Amniotic stem cell (primary cell): ENCODE measurements at regions not wholly inside any gene's neighbourhood (a gene's known extent, or its start where the extent isn't known, plus 50 kb on each side); places are given as distances from the start of the nearest gene placed in this dataset.
"Not testable (repeated sequence)": the region's sequence is repeated elsewhere in the genome, so short reads cannot be mapped to it uniquely, and the experiment has no call there.

Experiments
- DNase-seq: peaks from one replicate; lab custom pipeline; 2025; lab: John Stamatoyannopoulos, UW

DNA sequence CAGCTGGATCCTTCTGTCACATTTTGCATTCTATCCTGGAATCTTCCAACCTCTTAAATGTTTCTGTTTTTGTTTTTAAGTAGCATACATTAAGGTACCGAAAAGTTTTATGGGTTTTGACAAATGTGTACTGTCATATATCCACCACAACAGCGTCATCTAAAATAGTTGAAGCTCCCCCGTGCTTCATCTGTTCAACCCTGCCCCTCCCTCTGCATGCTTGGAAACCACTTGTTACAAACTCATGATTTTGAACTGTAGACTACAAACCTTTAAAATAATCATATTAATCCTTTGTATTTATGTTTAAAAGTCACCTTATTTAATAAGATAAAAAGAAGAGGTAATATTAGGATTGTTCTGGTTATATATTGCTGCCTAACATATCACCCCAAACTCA is 182.8 kb upstream of the SMIM30 start:
- no peak for DNase-seq

DNA sequence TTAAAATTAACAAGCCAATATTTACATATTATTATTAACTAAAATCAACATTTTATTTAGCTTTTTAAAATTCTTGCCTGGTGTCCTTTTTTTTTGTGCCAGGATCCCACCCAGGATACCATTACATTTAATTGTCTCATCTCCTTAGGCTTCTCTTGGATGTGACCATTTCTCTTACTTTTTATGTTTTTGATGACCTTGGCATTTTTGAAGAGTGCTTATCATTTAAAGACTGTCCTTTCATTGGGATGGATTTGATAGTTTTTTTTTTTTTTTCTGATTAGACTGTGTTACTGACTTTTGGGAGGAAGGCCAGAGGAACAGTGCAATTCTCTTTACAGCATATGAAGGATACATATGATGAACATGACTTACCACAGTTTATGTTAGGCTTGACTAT is 181.4 kb upstream of the SMIM30 start:
- DNase-seq: no peak

DNA sequence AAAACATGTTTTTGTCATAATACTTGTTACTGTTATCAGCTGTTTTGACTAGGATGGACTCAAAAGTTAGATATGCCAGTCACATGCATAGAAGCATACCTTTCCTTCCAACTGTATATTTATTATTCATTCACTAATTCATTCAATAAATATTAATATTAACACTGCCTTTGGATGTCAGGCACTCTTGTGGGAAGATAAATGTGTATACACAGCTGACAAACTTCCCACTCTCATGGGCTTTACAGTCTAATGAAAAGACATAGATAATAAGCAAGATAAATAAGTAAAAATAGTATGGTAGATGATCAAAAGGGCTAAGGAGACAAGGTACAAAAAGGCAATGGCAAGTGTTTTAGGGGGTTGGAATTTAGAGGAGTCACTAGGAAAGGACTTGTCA is 180.1 kb upstream of the SMIM30 start:
- DNase-seq: no peak

DNA sequence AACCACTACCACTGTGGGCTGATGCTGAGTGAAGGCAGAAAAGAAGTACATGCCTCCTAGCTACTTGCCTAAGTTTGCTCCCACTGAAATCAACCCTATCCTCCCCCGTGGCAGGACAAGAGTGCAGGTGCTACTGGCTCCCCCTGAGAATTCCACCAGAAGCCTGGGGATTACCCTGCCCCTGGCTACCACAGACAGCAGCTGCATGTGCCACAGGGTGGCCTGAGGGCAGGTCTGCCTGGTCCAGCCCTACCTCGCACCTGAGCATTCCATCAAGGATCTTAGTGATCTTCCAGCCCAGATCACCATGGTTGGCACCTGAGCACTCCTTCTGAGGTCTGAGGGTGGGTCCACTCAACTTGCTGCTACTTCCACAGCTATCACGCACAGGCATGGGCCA is 176.4 kb upstream of the SMIM30 start:
- DNase-seq: no peak

DNA sequence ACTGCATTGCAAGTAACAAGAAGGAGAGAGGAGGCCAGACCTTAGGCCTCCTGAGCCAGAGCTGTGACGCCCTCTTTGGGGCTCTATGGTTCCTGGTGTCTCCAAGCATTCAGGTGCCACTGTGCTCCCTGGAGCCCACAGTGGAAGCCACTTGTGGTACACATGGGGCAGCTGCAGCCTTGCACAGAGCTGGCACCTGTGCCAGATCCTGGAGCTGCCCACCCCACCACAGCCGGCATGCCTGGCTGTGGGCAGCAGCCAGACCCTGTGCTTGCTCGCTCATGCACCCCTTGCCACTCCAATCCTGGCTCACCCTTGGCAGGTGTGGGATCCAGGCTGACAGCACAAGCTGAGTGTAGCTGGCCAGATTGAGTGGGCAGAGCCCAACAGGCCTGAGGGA is 173.8 kb upstream of the SMIM30 start:
- no peak for DNase-seq

DNA sequence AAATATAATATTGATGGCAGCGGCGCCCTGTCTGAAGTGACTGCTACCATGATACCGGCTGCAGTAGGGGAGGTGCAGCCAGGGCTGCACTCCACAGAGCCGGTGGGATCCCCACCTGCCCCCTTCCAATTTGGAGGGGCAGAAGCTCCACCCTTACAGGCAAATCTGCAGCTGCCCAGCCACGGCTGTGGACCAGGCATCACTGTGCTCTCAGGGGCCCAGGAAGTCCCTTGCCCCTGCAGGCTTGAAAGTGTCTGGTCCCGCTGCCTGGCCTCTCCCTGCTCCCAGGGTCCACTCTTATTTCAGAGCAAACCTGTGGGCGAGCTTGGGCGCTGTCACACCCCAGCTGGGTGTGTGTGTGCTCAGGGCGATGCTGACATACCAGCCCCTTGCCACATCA is 172.7 kb upstream of the SMIM30 start:
- no peak for DNase-seq

DNA sequence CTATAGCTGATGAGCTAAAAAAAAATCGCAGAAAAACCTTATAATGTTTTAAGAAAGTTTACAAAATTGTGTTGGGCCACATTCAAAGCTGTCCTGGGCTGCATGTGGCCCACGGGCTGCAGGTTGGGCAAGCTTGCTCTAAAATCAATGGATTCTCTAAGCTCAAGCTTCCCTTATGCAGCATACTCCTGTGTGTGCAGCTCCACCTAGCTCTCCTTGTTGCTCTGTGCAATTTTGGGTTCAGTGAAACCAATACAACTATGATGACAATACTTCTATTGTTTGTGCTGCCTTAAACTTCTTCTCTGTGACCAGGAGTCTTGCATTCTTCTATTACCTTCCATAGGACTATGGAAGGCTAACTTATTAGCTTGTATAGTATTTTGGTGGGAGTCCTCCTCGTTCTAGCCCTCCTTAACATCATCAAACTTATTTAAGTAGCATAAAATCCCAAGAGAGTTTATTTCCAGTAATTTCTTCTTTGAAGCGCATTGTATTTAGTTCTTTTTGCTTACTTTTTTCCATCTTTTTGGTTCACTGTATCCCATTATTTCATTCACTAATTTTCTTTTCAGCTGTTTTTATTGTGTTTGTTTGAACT is 170.9 kb upstream of the SMIM30 start:
- no peak for DNase-seq

DNA sequence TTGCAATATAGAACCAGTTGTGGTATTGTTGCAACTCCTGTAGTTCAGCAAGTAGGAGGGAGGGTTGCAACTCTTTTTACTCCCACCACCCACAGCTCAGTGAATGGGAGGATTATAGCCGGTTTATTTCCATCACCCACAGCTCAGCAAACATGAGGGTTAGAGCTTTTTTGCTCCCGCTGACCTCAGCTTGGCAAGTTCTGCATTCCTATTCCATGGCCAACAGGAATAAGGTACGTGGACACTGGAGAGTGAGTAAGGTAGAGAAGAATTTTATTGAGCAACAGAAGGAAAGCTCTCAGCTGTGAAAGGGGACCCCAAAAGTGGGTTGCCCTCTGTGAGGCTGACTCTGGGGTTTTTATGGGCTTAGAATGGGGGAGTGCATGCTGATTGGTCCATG is 167.1 kb upstream of the SMIM30 start:
- DNase-seq: no peak

DNA sequence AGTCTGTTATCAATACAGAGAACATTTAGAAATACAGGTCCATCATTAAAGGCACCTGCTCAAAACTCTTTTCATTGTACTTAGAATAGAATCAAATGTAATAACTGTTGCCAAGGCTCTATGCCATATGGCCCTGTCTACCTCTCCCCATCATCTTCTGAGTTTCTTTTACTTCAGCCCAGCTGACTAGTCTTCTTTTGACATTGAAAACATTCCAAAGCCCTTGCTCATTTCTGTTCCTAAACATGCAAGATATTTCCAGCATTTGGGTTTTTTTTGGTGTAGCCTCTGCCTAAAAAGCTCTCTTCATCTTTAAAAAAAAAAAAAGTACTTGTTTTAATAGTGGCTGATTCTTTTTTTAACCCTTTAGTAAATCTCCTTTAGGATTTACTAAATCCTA is 165.5 kb upstream of the SMIM30 start:
- DNase-seq: peak; percentile 12

DNA sequence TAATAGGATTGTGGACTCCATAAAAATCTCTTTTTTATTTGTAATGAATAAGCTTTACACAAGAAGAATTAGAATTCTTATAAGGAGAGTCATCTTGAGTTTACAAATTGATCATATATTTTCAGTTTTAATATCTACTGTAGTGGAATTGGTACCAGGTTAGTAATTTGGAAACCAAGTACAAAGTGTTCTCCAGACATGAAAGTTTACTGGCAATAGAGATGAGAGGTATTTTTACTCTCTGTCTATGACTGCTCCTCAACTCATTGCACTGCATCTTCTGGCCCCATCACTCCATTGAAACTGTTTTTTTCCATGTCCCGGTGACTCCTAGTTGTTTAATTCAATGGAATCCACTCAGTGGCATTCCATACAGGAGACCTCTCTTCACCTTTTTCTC is 164.5 kb upstream of the SMIM30 start:
- no peak for DNase-seq

DNA sequence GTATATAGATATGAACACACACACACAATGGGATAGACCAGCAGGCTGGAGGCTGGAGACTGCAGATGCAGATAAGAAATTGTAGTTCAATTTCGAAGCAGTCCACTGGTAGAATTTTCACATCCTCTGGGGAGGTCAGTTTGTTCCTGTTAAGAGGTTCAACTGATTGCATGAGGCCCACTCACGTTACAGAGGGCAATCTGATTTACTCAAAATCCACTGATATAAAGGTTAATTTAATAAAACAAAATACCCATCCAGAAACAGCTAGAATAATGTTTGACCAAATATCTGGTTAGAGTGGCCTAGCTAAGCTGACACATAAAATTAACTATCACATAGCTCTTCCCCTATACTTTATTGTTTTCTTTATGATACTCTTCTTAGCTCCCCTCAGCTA is 162.9 kb upstream of the SMIM30 start:
- no peak for DNase-seq

DNA sequence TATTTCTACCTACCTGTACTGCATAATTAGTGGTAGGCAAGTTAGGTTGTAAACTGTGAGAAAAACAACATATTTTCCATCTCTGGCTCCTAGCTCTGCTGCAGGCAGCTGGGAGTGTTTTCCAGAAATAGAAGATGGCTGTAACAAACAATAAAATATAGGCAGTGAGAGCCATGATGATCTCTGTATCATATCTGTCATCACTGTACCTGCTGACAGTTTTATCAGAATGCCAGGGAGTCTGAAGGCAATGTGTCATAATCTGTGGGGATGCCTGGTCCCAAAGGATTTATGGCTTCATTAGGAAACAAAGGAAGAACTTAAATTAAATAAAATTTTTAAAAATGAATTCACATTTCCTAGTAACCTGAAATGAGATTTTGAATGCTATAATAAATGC is 160.9 kb upstream of the SMIM30 start:
- DNase-seq: no peak

DNA sequence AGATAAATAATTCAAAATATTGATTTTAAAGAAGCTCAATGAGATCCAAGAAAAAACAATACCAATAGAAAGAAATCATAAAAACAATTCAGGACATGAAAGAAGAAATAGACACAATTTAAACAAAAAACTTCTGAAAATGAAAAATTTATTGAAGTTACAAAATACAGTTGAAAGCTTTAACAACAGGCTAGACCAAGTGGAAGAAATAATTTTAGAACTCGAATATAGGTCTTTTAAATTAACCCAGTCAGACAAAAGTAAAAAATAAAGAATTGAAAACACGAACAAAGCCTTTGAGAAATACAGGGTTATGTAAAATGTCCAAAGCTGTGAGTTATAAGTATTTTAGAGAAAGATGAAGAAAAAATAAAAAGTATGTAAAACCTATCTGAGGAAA is 152.4 kb upstream of the SMIM30 start:
- DNase-seq: no peak

DNA sequence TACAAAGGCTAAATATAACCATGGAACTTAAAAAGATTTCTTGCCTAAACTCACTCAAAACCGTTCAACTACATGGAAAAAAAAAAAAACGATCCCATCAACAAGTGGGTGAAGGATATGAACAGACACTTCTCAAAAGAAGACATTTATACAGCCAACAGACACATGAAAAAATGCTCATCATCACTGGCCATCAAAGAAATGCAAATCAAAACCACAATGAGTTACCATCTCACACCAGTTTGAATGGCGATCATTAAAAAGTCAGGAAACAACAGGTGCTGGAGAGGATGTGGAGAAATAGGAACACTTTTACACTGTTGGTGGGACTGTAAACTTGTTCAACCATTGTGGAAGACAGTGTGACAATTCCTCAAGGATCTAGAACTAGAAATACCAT is 151.2 kb upstream of the SMIM30 start:
- DNase-seq: not testable (repeated sequence)

DNA sequence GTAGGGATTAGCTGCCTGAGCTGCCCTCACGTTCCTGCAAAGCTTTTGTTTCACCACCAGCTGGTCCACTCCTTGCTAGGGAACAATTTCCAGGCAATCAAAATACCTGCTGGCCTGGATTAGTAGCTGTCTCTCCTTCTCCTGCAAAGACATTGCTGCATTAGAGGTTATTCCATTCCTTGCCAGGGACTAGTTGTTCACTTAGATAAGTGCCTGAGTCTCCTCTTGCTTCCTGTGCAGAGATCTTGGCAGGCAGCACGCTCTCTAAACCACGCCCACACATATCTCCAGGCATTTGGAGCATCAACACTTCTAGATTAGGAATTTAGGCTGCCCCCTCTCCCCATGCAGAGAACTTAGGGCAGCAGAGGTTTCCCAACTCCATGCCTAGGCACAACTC is 150.4 kb upstream of the SMIM30 start:
- DNase-seq: no peak

DNA sequence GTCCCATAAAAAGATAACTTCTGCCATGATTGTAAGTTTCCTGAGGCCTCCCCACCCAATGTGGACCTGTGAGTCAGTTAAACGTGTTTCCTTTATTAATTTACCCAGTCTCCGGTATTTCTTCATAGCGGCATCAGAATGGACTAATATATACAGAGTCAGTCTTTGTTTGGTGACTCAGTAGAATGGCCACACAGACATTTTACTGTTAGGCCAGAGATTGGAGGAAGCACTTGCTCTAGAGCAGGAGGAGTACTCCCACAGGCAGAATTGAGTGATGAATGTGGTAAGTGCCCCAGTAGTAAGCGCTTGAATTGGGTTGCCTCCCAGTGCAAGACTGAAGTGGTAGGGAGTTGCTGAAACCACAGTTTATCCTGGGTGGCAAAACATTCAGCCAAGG is 149.5 kb upstream of the SMIM30 start:
- no peak for DNase-seq

DNA sequence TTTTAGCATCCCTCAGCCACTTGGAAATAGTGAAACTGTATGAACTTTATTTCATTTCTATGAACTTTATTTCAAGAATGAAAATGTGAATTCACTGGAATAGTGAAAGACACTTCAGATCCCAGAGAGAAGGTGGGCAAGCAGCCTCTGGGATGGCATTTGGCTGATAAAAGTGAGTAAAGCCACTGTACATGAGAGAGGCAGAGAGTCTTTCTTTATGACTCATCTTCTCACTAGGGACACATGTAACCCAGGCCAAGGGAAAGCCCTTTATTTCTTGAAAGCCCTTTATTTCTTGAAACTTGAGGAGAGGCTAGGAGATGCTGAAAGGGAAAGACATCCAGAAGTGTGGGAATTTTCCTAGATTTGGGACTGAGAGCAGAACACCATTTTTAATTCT is 148.9 kb upstream of the SMIM30 start:
- no peak for DNase-seq

DNA sequence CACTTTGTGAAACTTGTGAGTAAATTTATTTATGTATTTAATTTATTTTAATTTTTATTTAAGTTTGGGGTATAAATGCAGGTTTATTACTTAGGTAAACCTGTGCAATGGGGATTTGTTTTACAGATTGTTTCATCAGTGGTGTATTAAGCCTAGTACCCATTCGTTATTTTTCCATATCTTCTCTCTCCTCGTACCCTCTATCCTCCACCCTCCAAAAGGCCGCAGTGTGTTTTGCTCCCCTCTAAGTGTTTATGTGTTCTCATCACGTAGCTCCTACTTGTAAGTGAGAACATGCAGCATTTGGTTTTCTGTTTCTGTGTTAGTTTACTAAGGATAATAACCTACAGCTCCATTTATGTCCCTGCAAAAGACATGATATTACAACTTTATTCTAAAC is 145.4 kb upstream of the SMIM30 start:
- DNase-seq: no peak

DNA sequence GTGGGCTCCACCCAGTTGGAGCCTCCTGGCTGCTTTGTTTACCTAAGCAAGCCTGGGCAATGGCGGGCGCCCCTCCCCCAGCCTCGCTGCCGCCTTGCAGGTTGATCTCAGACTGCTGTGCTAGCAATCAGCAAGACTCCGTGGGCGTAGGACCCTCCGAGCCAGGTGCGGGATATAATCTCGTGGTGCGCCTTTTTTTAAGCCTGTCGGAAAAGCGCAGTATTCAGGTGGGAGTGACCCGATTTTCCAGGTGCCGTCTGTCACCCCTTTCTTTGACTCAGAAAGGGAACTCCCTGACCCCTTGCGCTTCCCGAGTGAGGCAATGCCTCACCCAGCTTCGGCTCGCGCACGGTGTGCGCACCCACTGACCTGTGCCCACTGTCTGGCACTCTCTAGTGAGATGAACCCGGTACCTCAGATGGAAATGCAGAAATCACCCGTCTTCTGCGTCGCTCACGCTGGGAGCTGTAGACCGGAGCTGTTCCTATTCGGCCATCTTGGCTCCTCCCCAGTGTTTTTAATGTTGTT is 144.9 kb upstream of the SMIM30 start:
- DNase-seq: not testable (repeated sequence)

DNA sequence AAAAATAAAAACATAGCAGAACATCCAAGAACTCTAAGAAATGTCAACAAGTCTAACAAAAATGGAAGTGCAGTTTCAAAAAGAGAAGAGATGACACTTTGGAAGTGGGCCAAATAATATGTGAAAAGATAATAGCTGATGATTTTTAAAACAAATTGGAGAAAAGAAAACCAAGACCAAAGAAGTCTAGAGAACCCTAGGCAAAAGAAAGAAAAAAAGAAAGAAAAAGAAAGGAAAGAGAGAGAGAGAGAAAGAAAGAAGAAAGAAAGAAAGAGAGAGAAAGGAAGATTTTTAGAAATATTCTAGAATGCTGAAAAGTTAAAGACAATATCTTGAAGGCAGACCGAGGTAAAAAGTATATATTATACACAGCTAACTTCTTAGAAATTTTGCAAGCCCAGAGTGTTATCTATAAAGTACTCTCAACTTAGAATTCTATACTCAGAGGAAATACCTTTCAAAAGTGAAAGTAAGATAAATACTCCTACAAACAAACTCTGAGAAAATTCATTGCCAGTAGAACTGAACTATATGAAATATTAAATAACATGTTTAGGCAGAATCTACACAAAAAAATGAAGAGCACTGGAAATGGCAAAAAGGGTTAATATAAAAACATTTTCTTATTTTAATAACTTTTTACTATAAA is 138.7 kb upstream of the SMIM30 start:
- DNase-seq: no peak

DNA sequence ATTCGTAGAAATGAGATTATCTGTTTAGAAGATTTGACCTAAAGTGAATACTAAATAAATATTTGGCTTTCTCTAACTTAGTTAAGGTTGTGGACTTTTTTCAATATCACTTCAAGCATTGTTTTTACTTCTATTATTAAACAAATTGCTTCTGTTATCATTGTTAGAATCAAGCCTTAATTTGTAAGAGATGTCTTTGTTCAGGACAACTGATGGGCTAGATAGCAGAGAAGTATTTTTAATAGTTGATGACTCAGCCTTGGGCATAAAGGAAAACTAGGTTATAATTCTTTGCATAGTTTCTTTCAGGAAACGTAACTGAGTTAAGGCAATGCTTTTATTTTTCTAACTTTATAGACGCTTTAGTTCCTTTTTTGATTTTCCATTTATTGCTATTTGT is 128.8 kb upstream of the SMIM30 start:
- DNase-seq: no peak

DNA sequence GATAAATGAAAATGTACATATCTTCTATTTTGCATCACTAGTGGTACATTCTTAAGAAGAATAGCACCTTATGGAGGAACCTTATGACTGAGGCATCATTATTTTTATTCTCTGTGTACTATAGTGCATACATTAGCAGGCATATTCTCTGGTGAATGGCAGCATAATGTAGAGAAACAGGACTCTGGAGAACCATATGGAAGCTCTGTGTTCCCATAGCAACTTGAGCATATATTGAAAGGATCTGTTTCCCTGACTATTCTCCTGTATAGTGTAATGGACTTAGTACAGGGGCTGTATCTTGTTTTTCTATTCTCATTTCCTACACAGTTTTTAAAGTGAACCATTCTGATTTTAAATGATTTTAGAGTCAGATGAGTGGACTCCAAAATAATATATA is 128.4 kb upstream of the SMIM30 start:
- DNase-seq: no peak

DNA sequence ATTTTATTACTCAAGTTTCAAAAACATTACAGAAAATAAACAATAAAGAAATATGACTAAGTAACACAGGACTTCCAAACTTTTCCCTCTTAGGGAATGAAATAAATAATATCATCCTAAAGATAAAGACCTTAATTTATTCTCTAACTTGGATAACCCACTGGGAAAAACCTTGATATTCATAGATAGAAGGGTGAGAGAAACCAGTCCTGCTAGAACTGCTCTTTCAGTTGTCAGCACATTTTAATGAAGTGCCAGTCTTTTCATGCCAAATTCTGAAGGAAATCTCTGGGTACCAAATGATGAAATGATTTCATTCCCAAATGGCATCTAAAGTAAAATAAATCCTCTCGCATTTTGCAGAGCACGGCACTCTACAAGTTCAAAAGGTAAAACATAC is 114.5 kb upstream of the SMIM30 start:
- DNase-seq: no peak

DNA sequence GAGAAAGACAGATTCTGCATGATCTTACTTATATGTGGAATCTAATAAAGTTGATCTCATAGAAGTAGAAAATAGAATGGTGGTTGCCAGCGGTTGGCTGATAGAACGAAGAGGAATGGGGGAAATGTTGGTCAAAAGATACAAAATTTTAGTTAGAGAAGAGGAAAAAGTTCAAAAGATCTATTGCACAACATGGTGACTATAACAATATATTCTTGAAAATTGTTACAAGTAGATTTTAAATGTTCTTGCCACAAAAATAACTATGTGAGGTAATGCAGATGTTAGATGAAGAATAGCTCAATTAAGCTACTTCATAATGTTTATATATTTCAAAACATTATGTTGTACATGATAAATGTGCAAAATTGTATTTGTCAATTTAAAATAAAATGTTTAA is 112.3 kb upstream of the SMIM30 start:
- DNase-seq: no peak
